GM18861 (cell line): ENCODE measurements at regions not wholly inside any gene's neighbourhood (a gene's known extent, or its start where the extent isn't known, plus 50 kb on each side); places are given as distances from the start of the nearest gene placed in this dataset.
"Not testable (repeated sequence)": the region's sequence is repeated elsewhere in the genome, so short reads cannot be mapped to it uniquely, and the experiment has no call there.

Experiments
- ATAC-seq: cut with Tn5 transposase; IDR thresholded peaks from one replicate; pipeline ENCODE4 v1.9.1; 2021; ENCODE audit not compliant: unreplicated experiment

DNA sequence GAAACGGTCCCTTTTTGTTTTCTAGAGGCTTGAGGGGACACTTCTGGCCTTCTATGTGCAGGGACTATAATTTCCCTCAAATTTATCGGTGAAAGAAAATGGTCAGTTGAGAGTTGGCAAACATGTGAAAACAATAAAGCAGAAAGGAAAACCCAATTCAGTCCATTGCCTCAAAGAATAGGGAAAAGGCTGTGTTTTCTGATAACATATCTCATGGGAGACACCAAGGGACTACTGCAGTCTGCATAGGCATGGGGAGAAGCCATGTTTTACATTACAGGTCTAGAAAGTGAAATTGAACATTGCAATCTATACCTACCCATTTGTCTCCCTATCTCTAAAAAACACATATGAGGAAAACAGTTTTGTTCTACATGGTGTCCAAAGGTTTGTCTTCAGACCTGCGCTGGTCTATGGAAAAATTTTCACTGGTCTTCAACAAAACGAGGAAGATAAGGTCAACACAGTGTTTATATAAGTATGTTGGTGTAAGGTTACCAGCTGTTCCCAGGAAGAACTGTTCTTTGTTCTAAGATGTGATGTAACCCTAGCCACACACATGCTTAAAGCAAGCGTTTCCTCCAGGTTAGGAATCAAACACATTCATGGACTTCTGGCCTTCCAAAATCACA lies 179.7 kb downstream of the MREG start:
- ATAC-seq, result no peak

DNA sequence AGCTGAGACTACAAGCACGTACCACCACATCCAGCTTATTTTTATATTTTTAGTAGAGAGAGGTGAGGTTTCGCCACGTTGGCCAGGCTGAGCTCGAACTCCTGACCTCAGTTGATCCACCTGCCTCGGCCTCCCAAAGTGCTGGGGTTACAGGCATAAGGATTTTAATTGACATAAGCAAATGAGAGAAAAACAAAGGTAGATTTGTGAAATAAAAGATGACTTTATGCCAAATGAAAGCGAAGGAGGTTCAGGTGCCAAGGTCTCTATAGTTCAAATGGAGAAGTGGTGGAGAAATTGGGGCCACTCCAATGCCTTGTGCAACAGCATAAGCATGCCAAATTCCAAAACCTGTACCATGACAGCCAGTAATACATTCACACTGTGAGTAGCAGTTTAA lies 180.6 kb downstream of the MREG start:
- no peak for ATAC-seq

DNA sequence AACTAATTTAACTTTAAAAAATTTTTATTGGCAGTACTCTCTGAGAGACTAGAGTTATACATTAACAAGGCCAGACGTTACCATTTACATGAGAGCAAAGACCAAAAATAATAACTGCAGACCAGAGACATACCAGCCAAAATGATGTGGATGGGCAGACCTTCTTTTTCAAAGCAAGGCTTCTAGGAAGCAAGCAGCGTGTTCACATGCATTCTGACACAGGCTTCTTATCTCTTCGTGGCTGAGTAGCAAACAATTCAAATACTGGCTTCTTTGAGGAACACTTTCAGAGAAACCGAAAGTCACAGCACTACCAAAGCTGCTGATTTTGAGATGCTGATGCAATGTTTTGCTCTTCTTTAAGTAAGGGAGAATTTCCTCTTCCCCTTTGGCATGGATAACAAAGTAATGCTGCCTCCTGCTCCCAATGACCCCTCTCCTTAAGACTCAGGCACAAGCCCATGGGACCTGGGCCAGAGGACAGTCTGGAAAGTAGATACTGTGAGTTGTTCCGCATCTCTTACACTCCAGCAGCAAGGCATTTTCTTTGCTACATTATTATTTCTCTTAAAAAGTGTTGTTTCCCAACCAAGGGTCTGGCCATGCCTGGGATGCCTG lies 181.9 kb downstream of the MREG start:
- ATAC-seq, result peak; percentile 69

DNA sequence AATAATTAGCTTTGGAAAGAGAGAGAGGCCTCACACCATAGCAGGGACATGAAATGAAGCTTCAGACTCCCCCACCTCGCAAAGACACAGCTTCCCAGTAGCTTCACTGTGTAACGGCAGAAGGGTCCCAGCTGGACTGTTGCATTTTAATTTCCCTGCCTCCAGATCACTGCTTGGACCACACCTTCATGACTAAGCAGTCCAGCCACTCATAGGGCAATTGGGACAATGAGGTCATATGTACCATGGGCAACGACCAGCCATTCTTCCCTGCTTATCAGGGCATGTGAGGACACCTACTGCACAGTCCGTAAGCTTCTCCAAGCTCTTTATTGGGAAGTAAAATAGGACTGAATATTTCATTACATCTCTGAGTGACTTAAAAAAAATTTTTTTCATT lies 183.0 kb downstream of the MREG start:
- ATAC-seq, result no peak

DNA sequence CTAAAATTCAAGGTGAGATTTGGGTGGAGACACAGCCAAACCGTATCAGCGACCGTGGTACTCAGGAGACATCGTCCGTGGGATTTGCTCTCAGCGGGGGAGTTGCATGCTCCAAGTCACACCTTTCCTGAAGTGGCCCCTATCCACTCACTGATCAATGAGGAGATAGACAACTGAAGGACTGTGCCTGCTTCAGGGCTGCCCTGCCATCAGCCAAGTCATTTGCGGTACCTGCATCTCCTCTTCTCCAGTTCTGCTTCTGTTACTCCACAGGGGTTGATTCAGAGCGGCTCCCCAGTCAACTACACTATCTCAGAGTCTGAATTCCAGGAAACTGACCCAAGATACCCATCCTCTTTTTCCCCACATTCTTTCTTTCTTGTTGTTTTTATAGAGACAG lies 184.1 kb downstream of the MREG start:
- ATAC-seq, result no peak

DNA sequence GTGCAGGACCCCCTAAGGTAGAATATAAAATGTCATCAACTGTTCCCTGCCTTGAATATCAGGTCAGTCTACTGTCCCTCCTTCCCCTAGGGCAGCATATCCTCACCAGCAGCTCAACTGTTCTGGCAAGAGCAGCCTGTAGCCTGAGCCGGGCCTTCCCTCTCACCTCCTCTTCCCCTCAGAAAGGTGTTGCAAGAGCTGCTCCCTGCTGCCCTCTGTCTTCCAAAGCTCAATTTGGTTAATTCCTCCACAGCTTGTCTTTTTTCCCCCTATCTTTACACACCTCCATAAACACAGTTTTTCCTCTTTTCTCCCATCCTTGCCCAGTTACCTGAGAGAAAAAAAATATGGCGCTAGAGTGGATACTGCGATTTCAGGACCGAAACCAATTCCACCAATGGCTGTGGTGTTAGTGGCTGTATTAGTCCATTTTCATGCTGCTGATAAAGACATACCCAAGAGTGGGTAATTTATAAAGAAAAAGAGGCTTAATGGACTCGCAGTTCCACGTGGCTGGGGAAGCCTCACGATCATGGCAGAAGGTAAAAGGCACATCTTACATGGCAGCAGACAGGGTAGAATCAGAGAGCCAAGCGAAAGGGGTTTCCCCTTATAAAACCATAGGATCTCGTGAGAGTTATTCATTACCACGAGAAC lies 184.7 kb downstream of the MREG start:
- no peak for ATAC-seq

DNA sequence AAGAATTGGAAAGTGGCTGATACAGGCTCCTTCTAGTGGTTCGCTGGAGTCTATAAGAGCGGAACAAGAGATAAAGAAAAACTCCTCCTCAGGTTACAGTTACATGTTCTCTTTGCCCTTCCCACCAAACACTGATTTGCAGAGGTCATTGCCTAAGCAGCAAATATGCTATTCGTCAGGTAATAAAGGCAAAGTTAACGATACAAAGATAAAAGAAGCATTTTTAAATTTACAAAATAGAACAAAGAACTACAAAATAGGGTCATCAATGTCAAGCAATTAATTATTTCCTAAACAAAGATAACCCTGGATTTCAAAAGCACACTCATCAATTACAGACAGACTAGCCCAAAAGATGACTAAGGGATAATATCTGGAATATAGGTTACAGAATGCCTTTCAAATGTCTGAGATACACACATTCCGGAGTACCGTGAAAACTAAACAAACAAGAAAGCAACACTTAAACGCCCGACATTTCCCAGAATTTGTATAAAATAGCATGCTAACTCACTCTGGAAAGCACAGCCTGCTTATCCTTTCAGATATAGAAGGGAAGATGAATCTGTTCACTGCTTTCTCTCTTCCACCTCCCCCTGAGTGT lies 186.4 kb downstream of the MREG start:
- no peak for ATAC-seq

DNA sequence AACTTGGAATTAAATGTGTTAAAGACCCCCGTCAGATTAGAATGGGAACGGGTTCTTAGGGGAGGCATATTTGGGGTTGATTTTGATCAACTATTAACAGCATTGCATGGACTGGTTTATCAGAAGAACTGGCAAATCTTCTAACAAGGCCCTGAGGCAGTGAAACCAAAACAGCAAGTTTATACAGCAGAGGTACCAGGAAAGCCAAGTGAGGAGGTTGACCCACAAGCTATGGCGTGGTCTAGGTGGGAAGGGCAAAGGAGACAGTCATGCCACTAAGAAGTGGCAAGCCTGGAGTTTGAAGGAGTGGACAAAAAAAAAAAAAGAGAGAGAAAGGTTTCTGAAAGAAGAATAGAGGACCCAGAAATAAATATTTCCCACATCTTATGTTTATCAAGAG lies 187.0 kb downstream of the MREG start:
- no peak for ATAC-seq

DNA sequence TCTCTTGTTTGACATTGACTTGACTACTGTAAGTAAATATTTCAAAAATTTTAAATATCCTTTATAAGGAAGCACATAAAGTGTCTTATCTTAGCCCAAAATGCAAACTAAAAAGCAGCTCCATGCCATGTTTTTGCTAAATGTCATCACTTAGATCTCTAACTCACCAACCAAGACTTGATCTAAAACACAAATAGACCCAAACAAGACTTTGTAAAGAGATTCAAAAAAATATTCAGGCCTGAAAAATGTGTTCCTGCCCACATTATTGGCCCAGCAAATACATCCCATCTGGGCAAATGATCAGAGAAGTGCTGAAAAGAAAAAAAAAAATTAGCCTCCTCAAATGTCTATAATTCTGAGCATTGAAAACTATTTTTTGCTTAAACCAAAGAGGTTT lies 187.6 kb downstream of the MREG start:
- no peak for ATAC-seq

DNA sequence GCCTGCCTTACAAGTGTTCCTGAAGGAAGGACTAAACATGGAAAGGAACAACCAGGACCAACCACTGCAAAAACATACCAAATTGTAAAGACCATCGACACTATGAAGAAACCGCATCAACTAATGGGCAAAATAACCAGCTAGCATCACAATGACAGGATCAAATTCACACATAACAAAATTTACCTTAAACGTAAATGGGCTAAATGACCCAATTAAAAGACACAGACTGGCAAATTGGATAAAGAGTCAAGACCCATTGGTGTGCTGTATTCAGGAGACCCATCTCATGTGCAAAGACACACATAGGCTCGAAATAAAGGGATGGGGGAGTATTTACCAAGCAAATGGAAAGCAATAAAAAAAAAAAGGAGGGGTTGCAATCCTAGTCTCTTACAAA lies 192.1 kb downstream of the MREG start:
- not testable (repeated sequence) for ATAC-seq

DNA sequence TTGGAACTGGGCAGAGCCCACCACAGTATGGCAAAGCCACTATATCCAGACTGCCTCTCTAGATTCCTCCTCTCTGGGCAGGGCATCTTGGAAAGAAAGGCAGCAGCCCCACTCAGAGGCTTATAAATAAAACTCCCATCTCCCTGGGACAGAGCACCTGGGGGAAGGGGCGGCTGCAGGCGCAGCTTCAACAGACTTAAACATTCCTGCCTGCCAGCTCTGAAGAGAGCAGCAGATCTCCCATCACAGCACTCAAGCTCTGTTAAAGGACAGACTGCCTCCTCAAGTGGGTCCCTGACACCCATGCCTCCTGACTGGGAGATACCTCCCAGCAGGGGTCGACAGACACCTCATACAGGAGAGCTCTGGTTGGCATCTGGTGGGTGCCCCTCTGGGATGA lies 193.6 kb downstream of the MREG start:
- not testable (repeated sequence) for ATAC-seq

DNA sequence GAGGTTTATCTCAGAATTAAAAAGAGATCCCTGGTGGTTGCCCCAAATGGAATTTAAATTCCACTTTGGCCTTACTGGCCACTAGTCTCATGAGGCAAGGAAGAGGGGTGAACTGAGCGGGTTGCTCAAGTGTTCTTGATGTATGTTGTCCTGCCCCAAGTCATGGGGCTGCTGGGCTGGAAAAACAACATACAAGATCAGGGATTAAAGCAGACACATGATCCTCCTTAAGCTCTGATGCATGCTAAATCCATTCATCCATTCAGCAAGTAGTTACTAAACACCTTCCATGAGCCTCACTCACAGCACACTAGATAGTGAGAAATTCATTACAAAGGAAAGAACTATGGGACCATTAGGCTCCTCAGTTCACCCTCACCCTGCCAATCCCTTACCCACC lies 196.3 kb downstream of the MREG start:
- ATAC-seq, result no peak

DNA sequence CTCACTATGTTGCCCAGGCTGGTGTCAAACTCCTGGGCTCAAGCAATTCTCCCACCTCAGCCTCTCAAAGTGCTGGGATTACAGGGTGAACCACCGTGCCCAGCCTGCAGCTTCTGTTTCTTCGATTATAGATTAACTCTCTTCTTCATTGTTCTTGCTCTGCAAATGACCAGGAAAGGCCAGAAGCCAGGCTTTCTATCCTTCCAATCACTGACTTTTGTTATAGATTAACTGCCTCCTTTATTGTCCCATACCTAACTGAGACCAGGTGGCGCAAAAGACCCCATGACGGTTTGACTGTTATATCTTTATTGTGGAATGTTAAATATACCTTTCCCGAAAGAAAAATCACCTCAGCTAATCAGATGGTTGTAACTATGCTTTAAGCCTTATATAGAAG lies 196.9 kb downstream of the MREG start:
- no peak for ATAC-seq

DNA sequence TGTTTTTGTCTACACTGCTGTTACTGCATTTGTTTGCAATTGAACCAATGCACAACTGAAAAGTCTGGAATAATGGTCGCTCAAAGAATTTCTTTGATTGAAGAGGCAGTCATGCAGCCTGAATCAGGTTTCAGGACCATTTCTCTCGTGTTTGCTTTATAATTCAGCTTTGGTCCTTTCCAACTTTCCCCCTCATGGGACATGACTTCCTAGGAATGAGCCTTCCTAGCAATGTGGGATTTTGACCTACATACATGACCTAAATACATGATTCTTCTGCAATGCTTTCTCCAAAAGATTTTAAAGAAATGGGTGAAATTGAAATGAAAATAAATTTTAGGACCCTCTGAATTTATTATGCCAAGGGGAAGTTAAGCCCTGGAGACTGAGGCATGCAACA lies 197.4 kb downstream of the MREG start:
- ATAC-seq, result no peak

DNA sequence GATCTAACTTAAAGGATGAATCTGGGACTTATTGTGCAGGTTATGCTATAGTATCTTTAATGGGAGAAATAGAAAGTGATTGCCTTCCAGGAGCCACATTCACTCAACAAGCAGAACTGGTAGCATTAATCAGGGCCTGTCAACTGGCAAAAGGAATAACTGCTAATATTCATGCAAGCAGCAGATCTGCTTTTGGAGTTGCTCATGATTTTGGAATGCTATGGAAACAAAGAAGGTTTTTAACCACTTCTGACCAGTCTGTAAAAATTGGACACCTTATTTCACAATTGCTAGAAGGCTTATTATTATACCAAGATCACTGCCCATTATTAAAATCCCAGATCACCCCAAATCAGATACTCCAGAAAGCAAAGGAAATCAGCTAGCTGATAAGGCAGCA lies 200.4 kb downstream of the MREG start:
- ATAC-seq, result no peak

DNA sequence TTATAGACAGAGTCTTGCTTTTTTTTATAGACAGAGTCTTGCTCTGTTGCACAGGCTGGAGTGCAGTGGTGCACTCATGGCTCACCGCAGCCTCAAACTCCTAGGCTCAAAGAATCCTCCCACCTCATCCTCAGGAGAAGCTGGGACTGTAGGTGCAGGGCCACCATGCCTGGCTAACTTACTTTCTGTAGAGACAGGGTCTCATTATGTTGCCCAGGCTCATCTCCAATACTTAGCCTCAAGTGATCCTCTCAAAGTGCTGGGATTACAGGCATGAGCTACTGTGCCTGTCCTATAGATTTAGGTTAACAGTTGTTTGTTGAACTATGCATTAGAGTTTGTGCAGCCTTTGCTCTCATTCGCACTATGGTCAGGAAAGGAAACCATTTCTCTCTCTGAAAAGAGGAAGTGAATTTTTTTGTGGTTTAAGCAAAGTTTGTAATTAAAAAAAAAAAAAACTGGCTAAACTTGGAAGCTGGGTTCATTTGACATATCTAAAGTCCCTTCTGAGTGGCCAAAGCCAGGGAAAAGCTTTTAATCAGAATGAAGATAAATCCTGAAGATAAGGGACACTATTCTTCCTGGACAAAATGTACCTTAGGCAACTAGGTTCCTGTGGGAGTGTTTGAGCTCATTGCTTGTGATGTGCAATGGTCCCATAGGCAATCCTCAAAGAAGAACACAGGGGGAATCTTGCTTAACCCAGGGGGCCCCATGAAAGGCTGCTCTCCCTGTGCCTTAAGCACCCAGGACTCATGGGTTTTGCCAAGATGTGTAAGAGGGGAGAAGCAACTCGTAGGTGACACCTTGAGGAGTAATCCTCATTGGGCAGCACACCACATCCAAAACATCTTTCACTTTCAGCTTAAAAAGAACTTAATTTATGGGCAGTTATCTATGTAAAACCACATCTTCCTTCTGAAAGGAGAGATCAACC lies 201.7 kb downstream of the MREG start:
- peak; percentile 96 for ATAC-seq

DNA sequence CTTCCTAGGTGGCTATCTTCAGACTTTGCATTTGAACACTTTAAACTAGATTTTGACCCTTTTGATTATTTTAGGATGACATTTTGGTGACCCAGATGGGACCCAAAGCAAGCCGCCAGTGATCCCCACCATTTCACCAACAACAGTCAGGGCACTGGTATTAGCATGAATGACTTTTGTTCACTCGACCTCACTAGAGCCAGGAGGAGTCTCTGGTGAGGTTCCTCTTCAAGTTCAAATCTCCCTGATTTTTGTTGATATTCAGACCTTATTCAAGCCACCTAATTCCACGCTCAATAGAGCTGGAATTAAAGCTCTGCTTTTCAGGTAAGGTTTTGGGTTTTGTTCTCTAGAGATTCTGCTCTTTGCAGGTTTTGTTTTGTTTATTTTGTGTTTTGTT lies 202.3 kb downstream of the MREG start:
- peak; percentile 24 for ATAC-seq

DNA sequence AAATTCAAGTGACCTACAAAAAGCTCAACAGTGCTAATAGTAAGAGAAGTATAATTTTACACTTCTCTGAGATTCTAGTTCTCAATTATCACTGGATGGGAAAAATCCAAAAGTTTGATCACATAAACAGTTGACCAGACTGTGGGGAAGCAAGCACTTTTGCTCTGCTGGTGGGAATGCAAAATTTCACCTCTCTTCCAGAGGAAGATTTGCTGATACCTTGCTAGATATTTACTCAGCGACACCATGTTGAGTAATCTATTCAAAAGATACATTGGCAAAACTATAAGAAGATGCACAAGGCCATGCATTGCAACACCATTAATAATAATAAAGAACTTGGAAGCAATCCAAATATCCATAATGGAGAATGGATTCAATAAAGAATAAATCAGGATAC lies 204.4 kb downstream of the MREG start:
- ATAC-seq, result no peak

DNA sequence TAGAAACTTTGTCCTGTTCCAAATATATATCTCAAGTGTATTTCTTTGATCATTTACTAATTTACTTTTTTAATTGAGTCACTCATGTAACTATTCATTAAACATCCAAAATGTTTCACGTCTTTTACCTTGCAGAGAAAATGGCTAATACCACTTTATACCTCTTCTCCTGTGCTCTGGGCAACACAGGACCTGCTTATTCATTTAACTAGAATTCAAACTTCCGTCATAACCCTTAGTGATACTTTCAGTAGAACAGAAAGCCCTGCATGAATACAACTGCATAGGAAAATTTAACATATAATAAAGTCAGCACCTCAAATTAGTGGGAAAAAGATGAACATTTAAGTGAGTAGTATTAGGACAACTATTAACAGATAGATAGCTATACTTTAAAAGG lies 205.2 kb downstream of the MREG start:
- no peak for ATAC-seq

DNA sequence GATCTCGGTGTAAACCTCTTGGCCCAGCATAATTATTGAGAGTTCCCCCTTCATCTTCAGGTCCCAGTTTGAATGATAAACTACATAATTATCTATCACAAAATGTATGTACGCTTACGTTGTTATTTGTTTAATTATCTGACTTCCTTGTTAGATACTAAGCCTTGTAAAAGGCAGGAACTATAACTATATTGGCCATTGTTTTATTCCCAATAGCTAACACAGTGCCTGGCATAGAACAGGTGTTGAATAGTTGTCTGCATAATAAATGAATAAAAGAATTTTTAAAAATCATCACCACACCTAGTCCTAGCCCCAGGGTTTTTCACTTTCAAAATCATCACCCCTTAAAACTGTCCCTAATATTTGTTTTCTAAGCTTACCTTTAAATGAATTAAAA lies 207.9 kb downstream of the MREG start:
- no peak for ATAC-seq

DNA sequence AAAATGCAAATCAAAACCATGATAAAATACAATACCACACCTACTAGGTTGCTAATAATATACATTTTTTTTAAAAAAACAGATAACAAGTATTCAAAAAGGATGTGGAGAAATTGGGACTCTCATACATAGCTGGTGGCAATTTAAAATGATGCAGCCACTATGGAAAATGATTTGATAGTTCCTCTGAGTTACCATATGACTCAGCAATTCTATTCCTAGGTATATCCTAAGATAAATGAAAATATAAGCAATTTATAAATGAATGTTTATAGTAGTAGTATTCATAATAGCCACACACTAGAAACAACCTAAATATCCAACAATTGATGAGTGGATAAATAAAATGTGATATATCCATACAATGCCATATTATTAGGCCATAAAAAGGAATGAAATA lies 210.2 kb downstream of the MREG start:
- no peak for ATAC-seq
